ENCODE measurements at regions not wholly inside any gene's neighbourhood (a gene's known extent, or its start where the extent isn't known, plus 50 kb on each side); places are given as distances from the start of the nearest gene placed in this dataset.

GRCh38 chr22:27554106-27554811 is 247.3 kb downstream of the MN1 start:
- Histone ChIP-seq H4K5ac (ENCODE audit: low read length) (no peak overlapping the region), H3K79me1 (ENCODE audit: low read length) (no peaks in the 10 kb centered on the region), H2BK15ac (replicated peaks; ENCODE audit: low read depth) (no peak overlapping the region), H3K36me3 (ENCODE audit: control insufficient read depth, insufficient read depth, low read length) (no peaks in the 10 kb centered on the region), H3K23ac (ENCODE audit: low read length) (no peak overlapping the region), H3K4me2 (ENCODE audit: low read length) (no peak overlapping the region), H3K27ac (ENCODE audit: low read depth, low read length) (no peak overlapping the region), H2BK120ac (ENCODE audit: low read depth, low read length) (no peak overlapping the region), H4K8ac (ENCODE audit: low read depth, low read length) (no peak overlapping the region), H2BK5ac (ENCODE audit: low read length) (no peak overlapping the region), H2AK5ac (ENCODE audit: low read length) (no peak overlapping the region), H3K79me2 (ENCODE audit: control insufficient read depth, insufficient read depth, low read length) (no peaks in the 10 kb centered on the region), H3K4me1 (ENCODE audit: control insufficient read depth, low read depth, low read length) (no peaks in the 10 kb centered on the region), H3K18ac (ENCODE audit: low read length) (no peak overlapping the region), H3K4ac (ENCODE audit: low read depth, low read length) (no peak overlapping the region), H3K4me3 (ENCODE audit: low read length) (no peak overlapping the region), H3K56ac (ENCODE audit: low read length) (no peak overlapping the region), H3K27me3 (ENCODE audit: insufficient read depth, low read length, poor library complexity) (no peaks in the 10 kb centered on the region), H3K9ac (ENCODE audit: low read length) (no peak overlapping the region)
- WGBS (ENCODE audit: extremely low coverage, insufficient coverage, low lambda C conversion rate): no CpG with 5 or more reads among the region's 14 CpGs
- DNase-seq: peak; percentile 15

- no peak overlapping the region for H2BK5ac ChIP-seq (ENCODE audit: low read length)
- no peak overlapping the region for H3K18ac ChIP-seq (ENCODE audit: low read length)
- H2BK15ac ChIP-seq (replicated peaks; ENCODE audit: low read depth): no peak overlapping the region
- no peaks in the 10 kb centered on the region for H3K36me3 ChIP-seq (ENCODE audit: control insufficient read depth, insufficient read depth, low read length)
- H4K8ac ChIP-seq (ENCODE audit: low read depth, low read length): no peak overlapping the region
- WGBS (ENCODE audit: extremely low coverage, insufficient coverage, low lambda C conversion rate): no CpG with 5 or more reads among the region's 6 CpGs
- no peak overlapping the region for H4K5ac ChIP-seq (ENCODE audit: low read length)
- H3K9ac ChIP-seq (ENCODE audit: low read length): no peak overlapping the region
- H2AK5ac ChIP-seq (ENCODE audit: low read length): no peak overlapping the region
- H3K4me1 ChIP-seq (ENCODE audit: control insufficient read depth, low read depth, low read length): no peaks in the 10 kb centered on the region
- no peak for DNase-seq
- no peak overlapping the region for H2BK120ac ChIP-seq (ENCODE audit: low read depth, low read length)
- H3K56ac ChIP-seq (ENCODE audit: low read length): no peak overlapping the region
- H3K27ac ChIP-seq (ENCODE audit: low read depth, low read length): no peak overlapping the region
- H3K4ac ChIP-seq (ENCODE audit: low read depth, low read length): no peak overlapping the region
- no peak overlapping the region for H3K4me2 ChIP-seq (ENCODE audit: low read length)
- H3K23ac ChIP-seq (ENCODE audit: low read length): no peak overlapping the region
- no peaks in the 10 kb centered on the region for H3K79me2 ChIP-seq (ENCODE audit: control insufficient read depth, insufficient read depth, low read length)
- H3K27me3 ChIP-seq (ENCODE audit: insufficient read depth, low read length, poor library complexity): no peaks in the 10 kb centered on the region
- H3K4me3 ChIP-seq (ENCODE audit: low read length): no peak overlapping the region
- H3K79me1 ChIP-seq (ENCODE audit: low read length): no peaks in the 10 kb centered on the region
These were observed 246.6 kb downstream of the MN1 start for GRCh38 chr22:27554841-27555456.

- Histone ChIP-seq H3K4me1 (ENCODE audit: control insufficient read depth, low read depth, low read length) (no peaks in the 10 kb centered on the region), H3K23ac (ENCODE audit: low read length) (no peak overlapping the region), H2AK5ac (ENCODE audit: low read length) (no peak overlapping the region), H3K36me3 (ENCODE audit: control insufficient read depth, insufficient read depth, low read length) (no peaks in the 10 kb centered on the region), H3K56ac (ENCODE audit: low read length) (peak overlapping the region; percentile 31), H3K4me2 (ENCODE audit: low read length) (no peak overlapping the region), H3K27me3 (ENCODE audit: insufficient read depth, low read length, poor library complexity) (no peaks in the 10 kb centered on the region), H3K18ac (ENCODE audit: low read length) (no peak overlapping the region), H3K4ac (ENCODE audit: low read depth, low read length) (no peak overlapping the region), H4K8ac (ENCODE audit: low read depth, low read length) (no peak overlapping the region), H3K79me1 (ENCODE audit: low read length) (no peaks in the 10 kb centered on the region), H3K4me3 (ENCODE audit: low read length) (no peak overlapping the region), H2BK5ac (ENCODE audit: low read length) (no peak overlapping the region), H3K79me2 (ENCODE audit: control insufficient read depth, insufficient read depth, low read length) (no peaks in the 10 kb centered on the region), H3K9ac (ENCODE audit: low read length) (no peak overlapping the region), H2BK120ac (ENCODE audit: low read depth, low read length) (no peak overlapping the region), H3K27ac (ENCODE audit: low read depth, low read length) (no peak overlapping the region), H2BK15ac (replicated peaks; ENCODE audit: low read depth) (no peak overlapping the region), H4K5ac (ENCODE audit: low read length) (no peak overlapping the region)
- no CpG with 5 or more reads among the region's 12 CpGs for WGBS (ENCODE audit: extremely low coverage, insufficient coverage, low lambda C conversion rate)
- DNase-seq: no peak
These were observed 245.2 kb downstream of the MN1 start for GRCh38 chr22:27556371-27556770.

- H3K4me3 ChIP-seq (ENCODE audit: low read length): no peak overlapping the region
- H4K8ac ChIP-seq (ENCODE audit: low read depth, low read length): no peak overlapping the region
- WGBS (ENCODE audit: extremely low coverage, insufficient coverage, low lambda C conversion rate): no CpG with 5 or more reads among the region's 12 CpGs
- H3K79me2 ChIP-seq (ENCODE audit: control insufficient read depth, insufficient read depth, low read length): no peaks in the 10 kb centered on the region
- DNase-seq: peak; percentile 29
- H3K18ac ChIP-seq (ENCODE audit: low read length): no peak overlapping the region
- H3K36me3 ChIP-seq (ENCODE audit: control insufficient read depth, insufficient read depth, low read length): no peaks in the 10 kb centered on the region
- H3K27ac ChIP-seq (ENCODE audit: low read depth, low read length): no peak overlapping the region
- H3K4me1 ChIP-seq (ENCODE audit: control insufficient read depth, low read depth, low read length): no peaks in the 10 kb centered on the region
- peak overlapping the region; percentile 17 for H3K56ac ChIP-seq (ENCODE audit: low read length)
- no peak overlapping the region for H4K5ac ChIP-seq (ENCODE audit: low read length)
- no peaks in the 10 kb centered on the region for H3K79me1 ChIP-seq (ENCODE audit: low read length)
- H3K4me2 ChIP-seq (ENCODE audit: low read length): no peak overlapping the region
- H2BK120ac ChIP-seq (ENCODE audit: low read depth, low read length): no peak overlapping the region
- H2BK15ac ChIP-seq (replicated peaks; ENCODE audit: low read depth): no peak overlapping the region
- no peak overlapping the region for H3K23ac ChIP-seq (ENCODE audit: low read length)
- H2AK5ac ChIP-seq (ENCODE audit: low read length): no peak overlapping the region
- no peak overlapping the region for H3K4ac ChIP-seq (ENCODE audit: low read depth, low read length)
- no peak overlapping the region for H3K9ac ChIP-seq (ENCODE audit: low read length)
- no peak overlapping the region for H2BK5ac ChIP-seq (ENCODE audit: low read length)
- no peaks in the 10 kb centered on the region for H3K27me3 ChIP-seq (ENCODE audit: insufficient read depth, low read length, poor library complexity)
These were observed 244.1 kb downstream of the MN1 start for GRCh38 chr22:27557286-27558008.

- Histone ChIP-seq H4K8ac (ENCODE audit: low read depth, low read length) (no peak overlapping the region), H3K36me3 (ENCODE audit: control insufficient read depth, insufficient read depth, low read length) (no peaks in the 10 kb centered on the region), H2AK5ac (ENCODE audit: low read length) (no peak overlapping the region), H3K18ac (ENCODE audit: low read length) (no peak overlapping the region), H3K9ac (ENCODE audit: low read length) (no peak overlapping the region), H4K5ac (ENCODE audit: low read length) (no peak overlapping the region), H3K4me2 (ENCODE audit: low read length) (no peak overlapping the region), H3K27me3 (ENCODE audit: insufficient read depth, low read length, poor library complexity) (no peaks in the 10 kb centered on the region), H3K79me2 (ENCODE audit: control insufficient read depth, insufficient read depth, low read length) (no peaks in the 10 kb centered on the region), H3K4me1 (ENCODE audit: control insufficient read depth, low read depth, low read length) (no peaks in the 10 kb centered on the region), H2BK5ac (ENCODE audit: low read length) (no peak overlapping the region), H3K79me1 (ENCODE audit: low read length) (no peaks in the 10 kb centered on the region), H3K27ac (ENCODE audit: low read depth, low read length) (no peak overlapping the region), H3K4me3 (ENCODE audit: low read length) (no peak overlapping the region), H2BK15ac (replicated peaks; ENCODE audit: low read depth) (no peak overlapping the region), H2BK120ac (ENCODE audit: low read depth, low read length) (no peak overlapping the region), H3K56ac (ENCODE audit: low read length) (peak overlapping the region; percentile 25), H3K4ac (ENCODE audit: low read depth, low read length) (no peak overlapping the region), H3K23ac (ENCODE audit: low read length) (no peak overlapping the region)
- WGBS (ENCODE audit: extremely low coverage, insufficient coverage, low lambda C conversion rate): no CpG with 5 or more reads among the region's 11 CpGs
- DNase-seq: no peak
These were observed 242.7 kb downstream of the MN1 start for GRCh38 chr22:27558658-27559371.

Data from mesendoderm (in vitro differentiated cells).